Skin of body (tissue), 1 donor: ENCODE measurements at regions not wholly inside any gene's neighbourhood (a gene's known extent, or its start where the extent isn't known, plus 50 kb on each side); places are given as distances from the start of the nearest gene placed in this dataset.

ENCODE experiments used
- DNase-seq: peaks from one replicate; lab custom pipeline; 2025; lab: John Stamatoyannopoulos, UW

GRCh38 chr2:225340923-225341322 is 58.6 kb upstream of the NYAP2 start:
- no peak for DNase-seq

- no peak for DNase-seq
Measured at GRCh38 chr2:225337183-225337582, 62.3 kb upstream of the NYAP2 start.

DNA sequence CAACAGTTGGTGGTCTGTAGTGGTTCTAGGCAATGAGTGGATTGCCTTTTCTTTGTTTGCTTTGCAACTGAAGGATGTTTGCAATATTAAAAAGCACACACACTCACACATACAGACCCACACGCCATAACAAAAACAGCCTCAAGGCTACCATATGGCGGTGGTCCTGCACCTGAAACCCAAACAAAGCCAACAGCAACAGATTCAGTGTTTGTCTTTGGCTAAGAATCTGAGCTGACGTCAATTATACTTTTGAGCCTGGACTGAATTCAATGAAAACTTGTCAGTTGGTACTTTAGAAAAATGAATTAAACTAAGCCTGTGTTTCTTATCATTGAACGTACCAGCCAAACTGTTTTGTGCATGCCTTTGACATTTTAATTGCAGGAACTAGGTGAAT is 65.0 kb upstream of the NYAP2 start:
- DNase-seq, result no peak

DNA sequence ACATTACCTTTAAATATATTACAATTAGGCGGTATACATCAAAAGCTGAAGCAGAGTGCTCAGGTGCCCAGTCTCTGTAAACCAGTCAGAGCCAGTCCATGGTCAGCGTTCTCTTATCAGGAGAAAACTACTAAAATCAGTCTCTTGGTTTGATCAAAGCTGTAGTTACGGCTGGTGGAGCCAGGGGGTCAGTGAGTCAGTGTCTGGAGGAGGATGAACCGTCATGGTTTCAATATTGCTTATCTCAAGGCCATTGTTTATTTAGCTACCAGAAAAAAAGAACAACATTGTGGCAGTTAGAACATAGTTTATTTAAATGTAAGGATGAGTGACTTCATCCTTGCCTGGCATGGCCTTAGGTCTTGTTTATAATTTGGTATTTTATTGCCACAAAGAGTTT is 71.3 kb upstream of the NYAP2 start:
- DNase-seq, result no peak

DNA sequence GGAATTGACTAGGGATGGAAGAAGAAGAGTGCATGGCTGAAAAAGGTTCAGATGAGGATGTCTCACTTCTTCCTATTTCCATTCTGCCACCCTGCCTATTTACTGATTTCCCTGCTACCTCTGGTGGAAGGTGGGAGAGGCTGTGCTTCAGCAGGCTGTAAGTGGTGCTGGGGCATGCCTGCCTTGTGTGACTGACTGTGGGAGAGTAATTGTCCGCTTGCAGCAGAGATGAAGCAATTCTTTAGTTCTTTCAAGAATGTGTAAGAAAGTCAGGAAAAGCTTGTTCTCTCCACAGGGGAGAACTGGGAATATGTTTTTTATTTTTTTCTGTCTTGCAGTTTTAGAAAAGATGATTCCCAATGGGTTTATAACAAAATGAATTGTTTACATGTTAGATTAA is 72.5 kb upstream of the NYAP2 start:
- DNase-seq, result no peak

- no peak for DNase-seq
Measured at GRCh38 chr2:225319872-225320271, 79.6 kb upstream of the NYAP2 start.

- no peak for DNase-seq
Measured at GRCh38 chr2:225318440-225318839, 81.1 kb upstream of the NYAP2 start.

DNA sequence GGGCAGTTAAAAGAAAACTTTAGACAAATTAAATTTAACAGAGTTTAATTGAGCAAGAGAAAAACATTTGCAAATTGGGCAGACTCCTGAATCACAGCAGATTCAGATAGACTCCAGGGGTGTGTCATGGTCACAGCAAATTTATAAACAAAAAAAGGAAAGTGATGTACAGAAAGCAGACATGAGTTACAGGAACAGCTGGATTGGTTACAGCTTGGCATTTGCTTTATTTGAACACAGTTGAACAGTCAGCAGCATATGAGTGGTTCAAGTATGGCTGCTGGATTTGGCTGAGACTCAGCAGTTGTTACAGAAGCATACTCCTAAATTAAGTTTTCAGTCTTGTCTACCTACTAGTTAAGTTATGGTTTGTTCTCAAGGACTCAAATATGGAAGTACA is 82.3 kb upstream of the NYAP2 start:
- no peak for DNase-seq

DNA sequence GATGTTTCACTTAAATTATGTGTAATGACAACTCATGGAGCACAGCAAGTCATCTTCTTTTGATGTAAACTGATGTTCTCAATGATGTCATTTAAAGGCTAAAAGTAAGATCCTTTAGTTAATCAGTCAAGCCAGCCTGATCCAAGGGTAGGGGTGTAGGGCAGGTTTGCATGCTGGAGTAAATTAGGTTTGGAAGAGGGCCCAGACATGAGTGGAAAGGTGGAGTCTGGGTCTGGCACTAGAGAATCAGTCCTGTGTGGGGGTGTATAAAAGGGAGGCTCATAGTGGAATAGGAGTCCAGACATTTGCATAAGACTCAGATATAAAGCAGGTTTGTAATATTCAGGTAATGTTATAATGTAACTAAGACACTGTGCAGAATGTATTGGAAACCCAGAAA is 88.8 kb upstream of the NYAP2 start:
- no peak for DNase-seq

GRCh38 chr2:225309516-225309915 is 90.0 kb upstream of the NYAP2 start:
- no peak for DNase-seq

- no peak for DNase-seq
Measured at GRCh38 chr2:225296951-225297350, 102.6 kb upstream of the NYAP2 start.

GRCh38 chr2:225295102-225295501 is 104.4 kb upstream of the NYAP2 start:
- no peak for DNase-seq

DNA sequence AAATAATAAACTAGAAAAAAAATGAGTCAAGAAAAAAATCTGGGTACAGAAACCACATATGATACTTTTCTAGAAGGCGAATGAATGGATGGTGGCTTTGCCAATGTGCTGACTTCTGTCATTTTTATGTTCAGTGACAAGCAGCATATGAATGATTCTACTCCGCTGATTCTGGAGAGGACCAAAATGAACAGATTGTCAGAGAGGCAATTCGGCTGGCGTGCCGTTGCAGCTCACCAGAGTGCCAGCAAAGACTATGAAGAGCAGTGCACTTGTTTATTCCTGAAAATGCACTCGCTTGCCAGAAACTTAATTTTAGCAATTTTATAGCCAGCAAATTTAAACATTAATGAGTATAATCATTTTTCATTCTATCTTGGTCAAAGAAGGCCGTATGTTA is 105.9 kb upstream of the NYAP2 start:
- no peak for DNase-seq

- DNase-seq, result no peak
Measured at GRCh38 chr2:225290757-225291400, 108.6 kb upstream of the NYAP2 start.

GRCh38 chr2:225289659-225290058 is 109.9 kb upstream of the NYAP2 start:
- DNase-seq, result no peak

DNA sequence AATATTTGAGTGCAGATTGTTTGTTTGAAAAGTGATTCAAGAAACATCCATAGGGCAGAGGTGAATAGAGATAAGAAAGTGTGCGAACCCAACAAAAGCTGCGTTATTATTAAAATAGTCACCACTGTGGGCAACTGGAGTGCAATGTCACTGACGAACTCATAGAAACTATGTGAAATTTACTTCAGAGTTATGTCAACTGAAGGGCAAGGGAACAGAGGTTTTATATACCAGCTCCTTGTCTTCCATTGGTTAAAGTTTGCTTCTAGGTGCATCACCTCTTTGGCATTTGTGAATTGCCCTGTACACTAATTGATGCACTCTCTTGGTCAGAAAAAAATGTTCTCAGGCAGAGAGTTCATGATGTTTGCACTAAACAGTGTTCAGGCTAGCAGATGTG is 110.5 kb upstream of the NYAP2 start:
- no peak for DNase-seq

GRCh38 chr2:225282858-225283710 is 116.4 kb upstream of the NYAP2 start:
- no peak for DNase-seq

GRCh38 chr2:225276207-225276606 is 123.3 kb upstream of the NYAP2 start:
- DNase-seq, result no peak

- DNase-seq, result no peak
Measured at GRCh38 chr2:225275443-225275842, 124.1 kb upstream of the NYAP2 start.

- no peak for DNase-seq
Measured at GRCh38 chr2:225274751-225275150, 124.8 kb upstream of the NYAP2 start.

- DNase-seq, result no peak
Measured at GRCh38 chr2:225272173-225272572, 127.3 kb upstream of the NYAP2 start.

DNA sequence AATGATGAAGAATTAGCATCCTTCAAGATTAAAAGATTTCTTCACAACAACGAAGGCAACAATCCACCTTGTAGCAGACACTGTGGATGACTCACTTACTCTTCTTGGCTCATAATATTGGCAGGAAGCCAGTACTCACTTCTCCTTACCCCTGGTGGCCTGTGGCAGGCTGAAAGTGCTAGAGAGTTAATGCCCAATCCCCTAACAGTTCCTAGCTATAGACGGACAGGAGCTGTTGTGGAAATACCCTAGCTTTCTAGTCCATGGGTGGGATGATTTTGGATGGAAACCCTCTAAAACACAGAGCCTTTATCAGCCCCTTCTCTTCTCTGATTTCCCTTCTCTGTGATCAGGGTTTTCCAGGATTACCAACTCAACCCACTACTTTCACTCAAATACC is 128.6 kb upstream of the NYAP2 start:
- no peak for DNase-seq

GRCh38 chr2:225270053-225270452 is 129.5 kb upstream of the NYAP2 start:
- DNase-seq, result no peak
